A549 (cell line): ENCODE measurements at regions not wholly inside any gene's neighbourhood (a gene's known extent, or its start where the extent isn't known, plus 50 kb on each side); places are given as distances from the start of the nearest gene placed in this dataset.

Experiments
- ATAC-seq, 2 experiments: fragments of 200-7000 bp in 1 of 2; fragments of >200 bp in 1 of 2; cut with Nextera tagmentation in 1 of 2; cut with Tn5 transposase in 1 of 2; 3 replicates each; pipeline versions ENCODE4 v1.8.0 to v1.9.1; 2018 to 2020; ENCODE audit warnings: mild to moderate bottlenecking in 1 of 2, moderate library complexity in 1 of 2
- CTCF ChIA-PET: fragments of 300-600 bp; sonication (Branson Sonifier 250); formaldehyde crosslinking; extraction: SDS; loops from one replicate; lab custom pipeline; 2021; ENCODE audit warnings: antibody characterized with exemption, inconsistent platforms; lab: Yijun Ruan, JAX
- POLR2A ChIA-PET: fragments of 350-600 bp; formaldehyde crosslinking; extraction: SDS; loops from one replicate; lab custom pipeline; 2021; ENCODE audit warnings: antibody characterized with exemption, inconsistent platforms; lab: Yijun Ruan, JAX
- DNase-seq, 2 experiments: peaks; one replicate each; pipeline versions ENCODE4 v3.0.0 to v3.0.0-alpha.2; 2011 to 2016; ENCODE audit warnings: low read depth in 1 of 2, low spot score in 1 of 2
- FAIRE-seq: peaks from 2 replicates; lab custom pipeline; 2011; peaks lifted over from hg19 to GRCh38; lab: Jason Lieb, UNC
- H3K27ac ChIP-seq, 2 experiments: fragments of >200 bp; sonication (Bioruptor Twin); formaldehyde crosslinking; 3 replicates each; pipeline ENCODE4 v1.5.1; 2016 to 2017
- H3K4me1 ChIP-seq: fragments of >200 bp; sonication (Bioruptor Twin); formaldehyde crosslinking; 3 replicates; pipeline ENCODE4 v1.6.1; 2016
- H3K4me2 ChIP-seq: fragments of >200 bp; sonication (Bioruptor Twin); formaldehyde crosslinking; 3 replicates; pipeline ENCODE4 v1.6.1; 2016
- H3K4me3 ChIP-seq: fragments of >200 bp; sonication (Bioruptor Twin); formaldehyde crosslinking; 3 replicates; pipeline ENCODE4 v1.5.1; 2016
- H3K9me3 ChIP-seq: fragments of >200 bp; sonication (Bioruptor Twin); formaldehyde crosslinking; 3 replicates; pipeline ENCODE4 v1.6.1; 2016
- ATOH8 ChIP-seq: fragments of 250-450 bp; sonication (Bioruptor Pico); IDR thresholded peaks from 2 replicates; pipeline ENCODE4 v1.5.0; 2020; ENCODE audit warnings: low read depth, mild to moderate bottlenecking, moderate library complexity
- BCL3 ChIP-seq: fragments of >200 bp; sonication (Bioruptor Twin); formaldehyde crosslinking; IDR thresholded peaks from 3 replicates; pipeline ENCODE4 v1.6.1; 2016
- CBX8 ChIP-seq: fragments of 200-600 bp; sonication (generic); IDR thresholded peaks from 2 replicates; pipeline ENCODE4 v1.6.1; 2016
- CEBPB ChIP-seq, 2 experiments: fragments of >200 bp in 1 of 2; sonication (Bioruptor Twin) in 1 of 2; formaldehyde crosslinking in 1 of 2; IDR thresholded peaks; 2 replicates each; pipeline ENCODE4 v1.6.1; 2012 to 2016
- EHF ChIP-seq: fragments of 250-450 bp; sonication (Bioruptor Pico); IDR thresholded peaks from 2 replicates; pipeline ENCODE4 v1.5.0; 2020; ENCODE audit warnings: mild to moderate bottlenecking
- ESRRA ChIP-seq: fragments of 150-350 bp; IDR thresholded peaks from 2 replicates; pipeline ENCODE4 v1.6.1; 2014; ENCODE audit warnings: mild to moderate bottlenecking, low read length, borderline replicate concordance
- FOSL2 ChIP-seq, 2 experiments: fragments of 450-650 bp in 1 of 2; fragments of >200 bp in 1 of 2; sonication (Bioruptor Twin) in 1 of 2; formaldehyde crosslinking; IDR thresholded peaks; 2 replicates each; pipeline versions ENCODE4 v1.5.0 to v1.6.1; 2016 to 2020; ENCODE audit warnings: mild to moderate bottlenecking in 1 of 2, moderate library complexity in 1 of 2
- GATA3 ChIP-seq: IDR thresholded peaks from 2 replicates; pipeline ENCODE4 v1.6.1; 2012; ENCODE audit warnings: borderline replicate concordance
- HMGXB4 ChIP-seq: fragments of 250-450 bp; sonication (Bioruptor Pico); IDR thresholded peaks from 2 replicates; pipeline ENCODE4 v1.5.0; 2021; ENCODE audit warnings: mild to moderate bottlenecking, moderate library complexity, borderline replicate concordance
- HOXB5 ChIP-seq: fragments of 250-450 bp; sonication (Bioruptor Pico); IDR thresholded peaks from 2 replicates; pipeline ENCODE4 v1.5.0; 2020; ENCODE audit warnings: mild to moderate bottlenecking, moderate library complexity
- KDM1A ChIP-seq: fragments of 200-600 bp; sonication (generic); IDR thresholded peaks from 2 replicates; pipeline ENCODE4 v1.6.1; 2016; ENCODE audit warnings: low read depth, mild to moderate bottlenecking
- MAX ChIP-seq: IDR thresholded peaks from 2 replicates; pipeline ENCODE4 v1.6.1; 2012
- MAZ ChIP-seq: fragments of 150-350 bp; IDR thresholded peaks from 2 replicates; pipeline ENCODE4 v1.6.1; 2014; ENCODE audit warnings: antibody characterized with exemption, low read depth, low read length, borderline replicate concordance
- POLR2AphosphoS2 ChIP-seq: conservative IDR thresholded peaks from 2 replicates; pipeline ENCODE4 v1.6.1; 2012; ENCODE audit warnings: low read length, improper control_type of control experiment, inconsistent platforms
- RARB ChIP-seq: fragments of 250-450 bp; sonication (Bioruptor Pico); IDR thresholded peaks from 2 replicates; pipeline ENCODE4 v1.8.0; 2021; ENCODE audit warnings: mild to moderate bottlenecking, moderate library complexity
- RNF2 ChIP-seq: fragments of 200-600 bp; sonication (generic); IDR thresholded peaks from 2 replicates; pipeline ENCODE4 v1.6.1; 2016; ENCODE audit warnings: low read depth, mild to moderate bottlenecking, antibody characterized with exemption, moderate library complexity, borderline replicate concordance
- ZC3H11A ChIP-seq: fragments of 450-650 bp; IDR thresholded peaks from 2 replicates; pipeline ENCODE4 v1.6.1; 2014; ENCODE audit warnings: antibody characterized with exemption, mild to moderate bottlenecking
- ZFP36 ChIP-seq: fragments of 450-650 bp; IDR thresholded peaks from 2 replicates; pipeline ENCODE4 v1.6.1; 2014; ENCODE audit warnings: borderline replicate concordance; ENCODE audit not compliant: partially characterized antibody
- WGBS: methylation state at CpG from one replicate; pipeline ENCODE4 v1.1.6; 2017; ENCODE audit errors: missing lambda C conversion rate; 5-methylcytosine and 5-hydroxymethylcytosine counted together
- TF ChIP-seq, protein P1 (sequence below): fragments of >200 bp; sonication (Bioruptor Twin); formaldehyde crosslinking; IDR thresholded peaks from 3 replicates; pipeline ENCODE4 v1.5.1; 2016
- TF ChIP-seq, protein P2 (sequence below): fragments of 150-350 bp; IDR thresholded peaks from 2 replicates; pipeline ENCODE4 v1.6.1; 2014; ENCODE audit warnings: low read depth, mild to moderate bottlenecking, low read length
- TF ChIP-seq, protein P3 (sequence below): fragments of >200 bp; sonication (Bioruptor Twin); formaldehyde crosslinking; IDR thresholded peaks from 2 replicates; pipeline ENCODE4 v1.6.1; 2016
- TF ChIP-seq, protein P4 (sequence below): fragments of 450-650 bp; IDR thresholded peaks from 2 replicates; pipeline ENCODE4 v1.6.1; 2014; ENCODE audit warnings: antibody characterized with exemption

- no peaks in the 10 kb centered on the region for H3K4me1 ChIP-seq
- WGBS, result 70% methylated on average over 5 of the region's 5 CpGs
- POLR2A ChIA-PET, result no interaction called here
- CTCF ChIA-PET, result no interaction called here
- H3K4me2 ChIP-seq, result no peak overlapping the region
- no peak overlapping the region for H3K27ac ChIP-seq
- no peak for DNase-seq
- TF ChIP-seq CBX8 (no peak), HOXB5 (CRISPR knock-in tag) (no peak), CEBPB (IDR thresholded peaks at IDR 0.05) (no peak), RARB (CRISPR knock-in tag) (no peak), RNF2 (no peak), MAX (no peak), HMGXB4 (no peak), ZC3H11A (no peak), FOSL2 (IDR thresholded peaks at IDR 0.05) (no peak), FOSL2 (CRISPR knock-in tag; IDR thresholded peaks at IDR 0.05) (no peak), ZFP36 (no peak), MAZ (no peak), GATA3 (no peak), POLR2AphosphoS2 (no peak), EHF (no peak)
- TF ChIP-seq, protein P1, sequence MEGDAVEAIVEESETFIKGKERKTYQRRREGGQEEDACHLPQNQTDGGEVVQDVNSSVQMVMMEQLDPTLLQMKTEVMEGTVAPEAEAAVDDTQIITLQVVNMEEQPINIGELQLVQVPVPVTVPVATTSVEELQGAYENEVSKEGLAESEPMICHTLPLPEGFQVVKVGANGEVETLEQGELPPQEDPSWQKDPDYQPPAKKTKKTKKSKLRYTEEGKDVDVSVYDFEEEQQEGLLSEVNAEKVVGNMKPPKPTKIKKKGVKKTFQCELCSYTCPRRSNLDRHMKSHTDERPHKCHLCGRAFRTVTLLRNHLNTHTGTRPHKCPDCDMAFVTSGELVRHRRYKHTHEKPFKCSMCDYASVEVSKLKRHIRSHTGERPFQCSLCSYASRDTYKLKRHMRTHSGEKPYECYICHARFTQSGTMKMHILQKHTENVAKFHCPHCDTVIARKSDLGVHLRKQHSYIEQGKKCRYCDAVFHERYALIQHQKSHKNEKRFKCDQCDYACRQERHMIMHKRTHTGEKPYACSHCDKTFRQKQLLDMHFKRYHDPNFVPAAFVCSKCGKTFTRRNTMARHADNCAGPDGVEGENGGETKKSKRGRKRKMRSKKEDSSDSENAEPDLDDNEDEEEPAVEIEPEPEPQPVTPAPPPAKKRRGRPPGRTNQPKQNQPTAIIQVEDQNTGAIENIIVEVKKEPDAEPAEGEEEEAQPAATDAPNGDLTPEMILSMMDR, result no peak
- TF ChIP-seq, protein P2, sequence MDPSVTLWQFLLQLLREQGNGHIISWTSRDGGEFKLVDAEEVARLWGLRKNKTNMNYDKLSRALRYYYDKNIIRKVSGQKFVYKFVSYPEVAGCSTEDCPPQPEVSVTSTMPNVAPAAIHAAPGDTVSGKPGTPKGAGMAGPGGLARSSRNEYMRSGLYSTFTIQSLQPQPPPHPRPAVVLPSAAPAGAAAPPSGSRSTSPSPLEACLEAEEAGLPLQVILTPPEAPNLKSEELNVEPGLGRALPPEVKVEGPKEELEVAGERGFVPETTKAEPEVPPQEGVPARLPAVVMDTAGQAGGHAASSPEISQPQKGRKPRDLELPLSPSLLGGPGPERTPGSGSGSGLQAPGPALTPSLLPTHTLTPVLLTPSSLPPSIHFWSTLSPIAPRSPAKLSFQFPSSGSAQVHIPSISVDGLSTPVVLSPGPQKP, result no peak
- TF ChIP-seq, all 56 proteins: peak for 0
- Histone ChIP-seq H3K9me3 (no peaks in the 10 kb centered on the region), H3K4me3 (no peak overlapping the region)
- no peak for ATAC-seq
- FAIRE-seq, result no peak
These were observed 52.7 kb upstream of the NCK2 start for GRCh38 chr2:105691947-105692390.

DNA sequence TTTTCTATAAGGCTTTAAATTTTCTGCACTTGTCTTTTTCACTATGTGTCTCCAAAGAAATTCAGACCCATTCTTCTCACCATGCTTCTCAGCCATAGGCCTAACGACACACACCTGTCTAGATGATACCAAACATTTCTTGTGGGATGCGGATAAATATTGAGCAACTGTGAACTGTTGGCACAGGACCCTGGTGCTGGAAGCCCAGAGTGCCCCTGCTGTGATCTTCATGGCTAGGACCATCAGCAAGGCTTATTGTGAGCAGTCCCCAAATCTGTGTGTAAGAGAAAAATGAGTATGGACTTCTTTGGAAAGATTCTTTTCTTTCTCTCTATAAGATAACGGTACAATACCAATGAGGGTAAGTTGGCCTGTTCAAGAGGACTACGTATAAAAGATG, 54.1 kb upstream of the NCK2 start:
- POLR2A ChIA-PET, result no interaction called here

More for the DNA sequence above, 54.1 kb upstream of the NCK2 start:
- no peak for FAIRE-seq
- no peak for DNase-seq
- no peaks in the 10 kb centered on the region for H3K4me1 ChIP-seq
- H3K27ac ChIP-seq, result no peak overlapping the region
- no peak overlapping the region for H3K4me3 ChIP-seq
- no peak for TF ChIP-seq KDM1A
- TF ChIP-seq CEBPB (IDR thresholded peaks at IDR 0.05), result no peak
- TF ChIP-seq ESRRA, result no peak
- TF ChIP-seq ATOH8 (CRISPR knock-in tag), result no peak
- TF ChIP-seq BCL3, result no peak
- TF ChIP-seq, protein P3, sequence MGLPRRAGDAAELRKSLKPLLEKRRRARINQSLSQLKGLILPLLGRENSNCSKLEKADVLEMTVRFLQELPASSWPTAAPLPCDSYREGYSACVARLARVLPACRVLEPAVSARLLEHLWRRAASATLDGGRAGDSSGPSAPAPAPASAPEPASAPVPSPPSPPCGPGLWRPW, result no peak
- TF ChIP-seq, protein P4, sequence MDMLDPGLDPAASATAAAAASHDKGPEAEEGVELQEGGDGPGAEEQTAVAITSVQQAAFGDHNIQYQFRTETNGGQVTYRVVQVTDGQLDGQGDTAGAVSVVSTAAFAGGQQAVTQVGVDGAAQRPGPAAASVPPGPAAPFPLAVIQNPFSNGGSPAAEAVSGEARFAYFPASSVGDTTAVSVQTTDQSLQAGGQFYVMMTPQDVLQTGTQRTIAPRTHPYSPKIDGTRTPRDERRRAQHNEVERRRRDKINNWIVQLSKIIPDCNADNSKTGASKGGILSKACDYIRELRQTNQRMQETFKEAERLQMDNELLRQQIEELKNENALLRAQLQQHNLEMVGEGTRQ, result no peak
- H3K9me3 ChIP-seq, result no peaks in the 10 kb centered on the region
- 71% methylated on average over 4 of the region's 4 CpGs for WGBS
- H3K4me2 ChIP-seq, result no peak overlapping the region
- no peak for ATAC-seq
- CTCF ChIA-PET, result no interaction called here
